HFFc6 (cell line): ENCODE measurements at regions not wholly inside any gene's neighbourhood (a gene's known extent, or its start where the extent isn't known, plus 50 kb on each side); places are given as distances from the start of the nearest gene placed in this dataset.

Experiments
- DNase-seq: peaks from one replicate; pipeline ENCODE4 v3.0.0-alpha.2; 2018
- H3K27ac Mint-ChIP-seq: 2 replicates; pipeline ENCODE4 v1.8.0; 2020; ENCODE audit warnings: mild to moderate bottlenecking, mixed read lengths
- H3K27me3 Mint-ChIP-seq: 2 replicates; pipeline ENCODE4 v1.8.0; 2021; ENCODE audit warnings: mild to moderate bottlenecking, moderate library complexity, mixed read lengths; ENCODE audit not compliant: insufficient read depth
- H3K36me3 Mint-ChIP-seq: 2 replicates; pipeline ENCODE4 v1.8.0; 2021; ENCODE audit warnings: low read depth, mixed read lengths
- H3K4me1 Mint-ChIP-seq: 2 replicates; pipeline ENCODE4 v1.8.0; 2020; ENCODE audit warnings: low read depth, mixed read lengths
- H3K4me3 Mint-ChIP-seq: 2 replicates; pipeline ENCODE4 v1.8.0; 2020; ENCODE audit warnings: mild to moderate bottlenecking, moderate library complexity, mixed read lengths
- H3K9me3 Mint-ChIP-seq: 2 replicates; pipeline ENCODE4 v1.8.0; 2020; ENCODE audit warnings: mild to moderate bottlenecking, mixed read lengths
- CTCF ChIP-seq: fragments of 200-600 bp; sonication (generic); IDR thresholded peaks from 2 replicates; pipeline ENCODE4 v1.5.0; 2021; ENCODE audit warnings: antibody characterized with exemption, mild to moderate bottlenecking

GRCh38 chr2:21443494-21444105, 319.8 kb downstream of the TDRD15 start:
- H3K27me3 Mint-ChIP-seq = no peaks in the 10 kb centered on the region
- H3K9me3 Mint-ChIP-seq = peaks cover 46% of the 10 kb centered on the region
- H3K4me1 Mint-ChIP-seq = no peaks in the 10 kb centered on the region
- DNase-seq = no peak
- H3K4me3 Mint-ChIP-seq = no peak overlapping the region
- no peak overlapping the region for H3K27ac Mint-ChIP-seq
- no peaks in the 10 kb centered on the region for H3K36me3 Mint-ChIP-seq
- no peak for TF ChIP-seq CTCF

GRCh38 chr2:21449881-21450280, 326.1 kb downstream of the TDRD15 start:
- H3K36me3 Mint-ChIP-seq = no peaks in the 10 kb centered on the region
- no peak overlapping the region for H3K4me3 Mint-ChIP-seq
- TF ChIP-seq CTCF = no peak
- DNase-seq = no peak
- H3K27ac Mint-ChIP-seq = no peak overlapping the region
- H3K4me1 Mint-ChIP-seq = no peaks in the 10 kb centered on the region
- peaks cover 41% of the 10 kb centered on the region for H3K9me3 Mint-ChIP-seq
- no peaks in the 10 kb centered on the region; the same call in 1 of the 2 replicates for H3K27me3 Mint-ChIP-seq

GRCh38 chr2:21451403-21451802, 327.6 kb downstream of the TDRD15 start:
- no peak overlapping the region for H3K27ac Mint-ChIP-seq
- no peak for TF ChIP-seq CTCF

GRCh38 chr2:21452263-21452662, 328.5 kb downstream of the TDRD15 start:
- H3K27ac Mint-ChIP-seq = no peak overlapping the region
- no peak for TF ChIP-seq CTCF
- H3K9me3 Mint-ChIP-seq = peaks cover 22% of the 10 kb centered on the region
- no peaks in the 10 kb centered on the region for H3K36me3 Mint-ChIP-seq
- no peaks in the 10 kb centered on the region; the same call in 1 of the 2 replicates for H3K27me3 Mint-ChIP-seq
- H3K4me1 Mint-ChIP-seq = no peaks in the 10 kb centered on the region
- no peak overlapping the region for H3K4me3 Mint-ChIP-seq
- no peak for DNase-seq

More at GRCh38 chr2:21451403-21451802, 327.6 kb downstream of the TDRD15 start:
- Mint-ChIP-seq H3K36me3 (no peaks in the 10 kb centered on the region), H3K27me3 (no peaks in the 10 kb centered on the region; the same call in 1 of the 2 replicates), H3K4me3 (no peak overlapping the region), H3K4me1 (no peaks in the 10 kb centered on the region), H3K9me3 (peaks cover 28% of the 10 kb centered on the region)
- no peak for DNase-seq

GRCh38 chr2:21452678-21453077, 328.9 kb downstream of the TDRD15 start:
- DNase-seq = no peak
- H3K4me3 Mint-ChIP-seq = no peak overlapping the region
- H3K27ac Mint-ChIP-seq = no peak overlapping the region
- no peaks in the 10 kb centered on the region; the same call in 1 of the 2 replicates for H3K27me3 Mint-ChIP-seq
- TF ChIP-seq CTCF = no peak
- H3K36me3 Mint-ChIP-seq = no peaks in the 10 kb centered on the region
- H3K9me3 Mint-ChIP-seq = peaks cover 20% of the 10 kb centered on the region
- H3K4me1 Mint-ChIP-seq = no peaks in the 10 kb centered on the region
